ENCODE measurements at regions not wholly inside any gene's neighbourhood (a gene's known extent, or its start where the extent isn't known, plus 50 kb on each side); places are given as distances from the start of the nearest gene placed in this dataset.

GRCh38 chr3:86333636-86334035, 657.3 kb downstream of the VGLL3 start:
- Mint-ChIP-seq H3K27ac (no peak overlapping the region), H3K4me3 (no peak overlapping the region), H3K36me3 (no peaks in the 10 kb centered on the region), H3K9me3 (no peaks in the 10 kb centered on the region), H3K4me1 (no peaks in the 10 kb centered on the region), H3K27me3 (no peaks in the 10 kb centered on the region)
- DNase-seq = no peak
- ATAC-seq (replicated peaks) = no peak

DNA sequence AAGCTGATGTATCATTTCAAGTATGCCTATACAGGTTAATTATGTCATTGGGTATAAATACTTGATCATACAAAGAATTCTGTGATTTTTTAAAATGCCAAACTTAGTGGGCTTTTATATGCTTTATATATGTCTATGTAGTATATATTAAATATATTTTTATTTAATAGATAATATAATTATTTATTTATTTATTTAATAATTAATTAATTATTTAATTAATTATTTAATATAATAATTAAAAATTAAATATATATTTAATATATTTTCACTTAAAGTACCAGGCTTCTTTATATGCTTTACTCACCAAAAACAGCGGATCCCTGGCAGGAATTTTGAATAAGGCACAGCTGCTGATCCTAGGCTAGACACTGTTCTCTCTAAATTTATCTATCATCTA, 687.0 kb downstream of the VGLL3 start:
- no peak overlapping the region for H3K4me3 Mint-ChIP-seq
- DNase-seq = no peak
- ATAC-seq (replicated peaks) = no peak
- H3K27ac Mint-ChIP-seq = no peak overlapping the region
- no peaks in the 10 kb centered on the region for H3K4me1 Mint-ChIP-seq
- peaks cover 6 to 7% of the 10 kb centered on the region in 2 donors for H3K9me3 Mint-ChIP-seq
- no peaks in the 10 kb centered on the region for H3K27me3 Mint-ChIP-seq
- no peaks in the 10 kb centered on the region for H3K36me3 Mint-ChIP-seq

- DNase-seq (no peak), ATAC-seq (replicated peaks) (no peak)
- Mint-ChIP-seq H3K4me3 (no peak overlapping the region), H3K27me3 (no peaks in the 10 kb centered on the region), H3K27ac (no peak overlapping the region), H3K36me3 (no peaks in the 10 kb centered on the region), H3K4me1 (no peaks in the 10 kb centered on the region), H3K9me3 (peaks cover 5 to 8% of the 10 kb centered on the region in 2 donors)
Observed at GRCh38 chr3:86282106-86282787, 708.7 kb downstream of the VGLL3 start.

DNA sequence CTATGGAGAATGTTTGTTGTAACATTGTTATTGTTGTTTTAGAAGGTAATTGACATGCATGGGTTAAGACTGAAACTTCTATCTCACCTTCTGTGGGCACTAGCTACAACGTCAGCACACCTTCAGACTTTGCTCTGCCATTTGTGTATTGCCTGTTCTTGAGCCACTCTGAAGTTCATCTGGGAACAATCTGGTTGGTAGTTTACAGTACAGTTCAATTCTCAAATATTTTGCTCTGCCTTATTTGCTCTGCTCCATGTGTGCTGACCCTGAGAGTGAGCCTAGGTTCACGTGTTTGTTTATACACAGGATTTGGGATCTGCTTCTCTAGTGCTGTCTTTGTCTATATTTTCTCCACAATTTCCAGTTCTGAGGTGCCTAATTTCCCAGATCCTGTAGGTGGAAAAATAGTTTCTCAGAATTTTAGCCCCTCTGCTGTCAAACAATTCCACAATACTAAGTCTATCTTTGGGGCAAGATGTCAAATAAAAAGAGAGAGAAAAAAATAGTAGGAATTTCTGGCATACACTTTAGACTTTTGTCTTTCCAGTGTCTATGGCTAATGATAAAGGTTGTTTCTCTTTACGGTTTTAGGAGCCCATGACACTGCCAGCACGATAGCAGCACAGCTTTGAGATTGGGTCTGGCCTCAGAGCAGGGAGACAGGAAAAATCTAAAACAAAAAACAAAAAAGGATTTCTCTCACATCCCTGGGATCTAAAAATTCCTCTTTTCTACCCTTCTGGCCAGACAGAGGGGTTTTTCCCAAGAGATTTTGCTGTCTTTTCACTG, 721.4 kb downstream of the VGLL3 start:
- Mint-ChIP-seq H3K27ac (no peak overlapping the region), H3K27me3 (no peaks in the 10 kb centered on the region), H3K36me3 (no peaks in the 10 kb centered on the region), H3K4me1 (no peaks in the 10 kb centered on the region), H3K9me3 (peaks cover 0 to 4% of the 10 kb centered on the region in 2 donors), H3K4me3 (no peak overlapping the region)
- ATAC-seq (replicated peaks) = no peak
- DNase-seq = no peak

DNA sequence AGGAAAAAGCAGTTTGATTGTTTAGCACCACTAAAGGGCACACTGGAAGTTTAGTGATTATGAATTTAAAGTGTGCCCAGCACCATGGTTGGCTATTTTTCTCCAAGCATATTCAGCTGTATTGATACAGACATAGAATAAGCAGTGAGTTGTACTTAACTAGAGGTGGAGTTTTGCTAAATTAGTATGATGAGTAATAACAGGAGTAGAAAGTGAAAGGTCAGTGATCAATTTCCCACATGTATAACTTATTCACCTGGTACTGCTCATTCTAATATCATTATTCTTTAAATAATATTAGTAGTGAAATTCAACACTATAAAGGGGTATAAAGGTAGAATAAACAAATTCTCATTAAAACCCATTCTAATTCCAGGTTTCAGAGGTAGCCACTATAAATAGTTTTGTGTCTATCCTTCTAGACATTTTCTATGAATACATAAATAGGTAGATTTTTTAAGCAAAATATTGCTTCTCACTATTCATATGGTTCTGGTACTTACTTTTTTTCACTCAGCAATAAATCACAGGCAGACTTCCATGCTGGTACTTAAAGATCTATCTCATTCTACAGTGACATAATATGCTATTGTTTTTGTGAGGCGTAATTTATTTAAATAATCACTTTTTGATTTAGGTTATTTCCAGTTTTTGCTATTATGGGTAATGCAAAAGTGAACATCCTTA, 732.9 kb downstream of the VGLL3 start:
- Mint-ChIP-seq H3K27me3 (no peaks in the 10 kb centered on the region), H3K36me3 (no peaks in the 10 kb centered on the region), H3K4me3 (no peak overlapping the region), H3K4me1 (no peaks in the 10 kb centered on the region), H3K9me3 (peaks cover 0 to 4% of the 10 kb centered on the region in 2 donors), H3K27ac (no peak overlapping the region)
- DNase-seq = no peak
- ATAC-seq (replicated peaks) = no peak

GRCh38 chr3:86254480-86254879, 736.5 kb downstream of the VGLL3 start:
- ATAC-seq (replicated peaks) (no peak), DNase-seq (no peak)
- Mint-ChIP-seq H3K4me1 (no peaks in the 10 kb centered on the region), H3K4me3 (no peak overlapping the region), H3K36me3 (no peaks in the 10 kb centered on the region), H3K27me3 (no peaks in the 10 kb centered on the region), H3K9me3 (peaks cover 0 to 2% of the 10 kb centered on the region in 2 donors), H3K27ac (no peak overlapping the region)

- H3K4me3 Mint-ChIP-seq = no peak overlapping the region
- H3K36me3 Mint-ChIP-seq = no peaks in the 10 kb centered on the region
- H3K9me3 Mint-ChIP-seq = peaks cover 2 to 3% of the 10 kb centered on the region in 2 donors
- H3K4me1 Mint-ChIP-seq = no peaks in the 10 kb centered on the region
- H3K27me3 Mint-ChIP-seq = no peaks in the 10 kb centered on the region
- ATAC-seq (replicated peaks) (no peak), DNase-seq (no peak)
- no peak overlapping the region for H3K27ac Mint-ChIP-seq
Observed at GRCh38 chr3:86251781-86252180, 739.2 kb downstream of the VGLL3 start.

DNA sequence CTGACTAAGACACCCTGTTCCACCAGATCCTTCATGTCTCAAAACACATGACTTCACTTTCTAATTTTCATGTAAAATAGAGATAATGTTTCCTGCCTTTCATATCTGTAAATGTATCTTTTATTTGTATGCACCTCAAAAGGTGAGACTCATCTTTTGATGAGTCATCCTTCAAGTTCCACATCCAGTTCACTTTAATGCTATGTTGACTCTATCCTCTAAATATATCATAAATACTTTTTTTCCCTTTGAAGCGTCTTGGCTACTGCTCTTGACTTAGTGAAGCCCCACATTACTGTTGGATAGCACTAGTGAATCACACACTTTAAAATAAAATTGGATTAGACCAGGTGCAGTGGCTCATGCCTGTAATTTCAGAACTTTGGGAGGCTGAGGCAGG, 741.1 kb downstream of the VGLL3 start:
- Mint-ChIP-seq H3K27ac (no peak overlapping the region), H3K9me3 (peaks cover 2 to 3% of the 10 kb centered on the region in 2 donors), H3K4me3 (no peak overlapping the region), H3K27me3 (no peaks in the 10 kb centered on the region), H3K4me1 (no peaks in the 10 kb centered on the region), H3K36me3 (no peaks in the 10 kb centered on the region)
- ATAC-seq (replicated peaks) (no peak), DNase-seq (no peak)

DNA sequence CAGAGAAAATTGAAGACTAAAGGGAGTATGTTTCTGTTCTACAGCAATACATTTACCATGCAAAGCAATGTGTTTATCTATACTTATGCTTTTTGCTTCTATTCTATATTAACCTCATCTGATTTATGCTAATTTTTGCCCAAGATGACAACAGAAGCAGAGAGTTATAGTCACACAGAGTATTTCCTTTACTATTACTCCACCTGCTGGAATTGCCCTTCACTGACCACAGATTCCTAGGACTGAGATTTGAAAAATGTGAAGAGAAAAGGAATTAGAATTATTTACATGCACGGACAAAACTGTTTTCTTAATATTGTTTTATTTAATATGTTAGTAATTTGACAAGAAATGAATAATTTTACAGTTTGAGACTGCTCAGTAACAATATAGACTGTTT, 745.6 kb downstream of the VGLL3 start:
- H3K27ac Mint-ChIP-seq = no peak overlapping the region

DNA sequence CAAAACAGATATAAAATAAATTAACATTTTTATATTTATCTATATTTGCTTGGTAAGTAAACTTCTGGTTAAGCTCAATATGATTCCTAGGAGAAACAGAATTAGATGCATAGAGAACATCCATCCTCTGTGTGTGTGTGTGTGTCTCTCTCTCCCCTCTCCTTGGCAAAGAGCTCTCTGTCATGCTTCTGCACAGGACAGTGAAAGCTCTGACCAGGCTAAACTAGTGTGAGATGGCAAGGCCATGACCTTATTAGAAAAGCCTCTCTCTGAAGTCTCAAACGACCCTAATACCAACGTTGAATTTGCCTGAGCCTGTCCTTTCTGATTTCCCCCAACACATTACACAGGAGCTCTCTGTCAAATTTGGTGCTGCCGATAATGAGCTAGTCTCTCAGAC, 746.0 kb downstream of the VGLL3 start:
- no peak for DNase-seq
- Mint-ChIP-seq H3K9me3 (peaks cover 2 to 3% of the 10 kb centered on the region in 2 donors), H3K27me3 (no peaks in the 10 kb centered on the region), H3K4me1 (no peaks in the 10 kb centered on the region), H3K4me3 (no peak overlapping the region), H3K27ac (no peak overlapping the region), H3K36me3 (no peaks in the 10 kb centered on the region)
- ATAC-seq (replicated peaks) = no peak

More for the DNA sequence above, 745.6 kb downstream of the VGLL3 start:
- Mint-ChIP-seq H3K4me1 (no peaks in the 10 kb centered on the region), H3K27me3 (no peaks in the 10 kb centered on the region), H3K36me3 (no peaks in the 10 kb centered on the region), H3K9me3 (peaks cover 2 to 3% of the 10 kb centered on the region in 2 donors), H3K4me3 (no peak overlapping the region)
- DNase-seq (no peak), ATAC-seq (replicated peaks) (no peak)

GRCh38 chr3:86239946-86240345, 751.0 kb downstream of the VGLL3 start:
- no peaks in the 10 kb centered on the region for H3K27me3 Mint-ChIP-seq
- DNase-seq = no peak
- no peaks in the 10 kb centered on the region for H3K4me1 Mint-ChIP-seq
- no peak overlapping the region for H3K4me3 Mint-ChIP-seq
- H3K27ac Mint-ChIP-seq = no peak overlapping the region
- no peaks in the 10 kb centered on the region for H3K36me3 Mint-ChIP-seq
- H3K9me3 Mint-ChIP-seq = no peaks in the 10 kb centered on the region
- ATAC-seq (replicated peaks) = no peak

- Mint-ChIP-seq H3K4me3 (no peak overlapping the region), H3K27me3 (no peaks in the 10 kb centered on the region), H3K36me3 (no peaks in the 10 kb centered on the region), H3K4me1 (no peaks in the 10 kb centered on the region), H3K9me3 (no peaks in the 10 kb centered on the region), H3K27ac (no peak overlapping the region)
- no peak for DNase-seq
- ATAC-seq (replicated peaks) = no peak
Observed at GRCh38 chr3:86234506-86235254, 756.3 kb downstream of the VGLL3 start.

DNA sequence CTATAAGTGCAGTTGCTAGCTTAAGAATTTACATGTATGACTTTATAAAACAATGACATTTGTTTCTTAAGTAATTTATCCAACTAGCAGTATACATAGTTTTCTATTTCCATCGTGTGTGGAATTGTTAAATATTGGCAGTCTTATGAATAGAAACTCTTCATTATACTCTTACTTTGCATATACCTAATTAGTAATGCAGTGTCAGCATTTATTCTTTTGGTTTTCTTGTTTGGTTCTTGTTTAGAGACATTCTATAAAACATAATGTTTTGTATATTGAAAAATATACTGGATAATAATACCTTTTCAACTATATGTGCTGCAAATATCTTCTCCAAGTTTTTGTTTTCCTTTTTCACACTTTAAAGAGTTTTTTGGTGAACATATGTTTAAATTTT, 760.2 kb downstream of the VGLL3 start:
- DNase-seq = no peak
- H3K4me3 Mint-ChIP-seq = no peak overlapping the region
- no peaks in the 10 kb centered on the region for H3K36me3 Mint-ChIP-seq
- no peaks in the 10 kb centered on the region for H3K27me3 Mint-ChIP-seq
- no peaks in the 10 kb centered on the region for H3K9me3 Mint-ChIP-seq
- no peaks in the 10 kb centered on the region for H3K4me1 Mint-ChIP-seq
- no peak for ATAC-seq (replicated peaks)
- no peak overlapping the region for H3K27ac Mint-ChIP-seq

DNA sequence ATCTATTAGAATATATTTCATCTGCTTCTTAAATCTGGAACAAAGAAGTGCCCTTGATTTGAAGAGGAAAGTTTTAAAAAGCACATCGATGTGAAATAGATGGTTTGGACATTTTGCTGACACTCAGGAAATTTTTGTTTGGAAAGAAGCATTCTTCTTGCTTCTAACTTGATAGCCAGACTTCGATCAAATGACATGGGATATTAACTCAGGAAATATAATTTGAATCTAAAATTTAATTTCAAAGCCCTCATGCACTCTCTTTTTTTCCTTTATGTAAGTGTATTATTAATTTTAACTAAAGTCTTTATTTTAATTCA, 761.2 kb downstream of the VGLL3 start:
- DNase-seq (no peak), ATAC-seq (replicated peaks) (no peak)
- H3K27me3 Mint-ChIP-seq = no peaks in the 10 kb centered on the region
- no peak overlapping the region for H3K27ac Mint-ChIP-seq
- H3K4me1 Mint-ChIP-seq = no peaks in the 10 kb centered on the region
- no peak overlapping the region for H3K4me3 Mint-ChIP-seq
- no peaks in the 10 kb centered on the region for H3K36me3 Mint-ChIP-seq
- H3K9me3 Mint-ChIP-seq = no peaks in the 10 kb centered on the region

Measured in stimulated activated naive B cell treated with anti-CD40 and anti-IgM and Interleukin-4, amounts not matched to agents 10 μg/mL and 1 μg/mL and 100 μg/mL, for 72 hours (primary cell).